Neutrophil (primary cell): ENCODE measurements at regions not wholly inside any gene's neighbourhood (a gene's known extent, or its start where the extent isn't known, plus 50 kb on each side); places are given as distances from the start of the nearest gene placed in this dataset.

Experiments used
- H3K27ac ChIP-seq: fragments of 200-600 bp; sonication (generic); 2 replicates; pipeline ENCODE4 v1.5.1; 2016; ENCODE audit warnings: mild to moderate bottlenecking, moderate library complexity
- H3K27me3 ChIP-seq: fragments of 200-600 bp; sonication (generic); 2 replicates; pipeline ENCODE4 v1.6.0; 2016; ENCODE audit warnings: mild to moderate bottlenecking
- H3K36me3 ChIP-seq: fragments of 200-600 bp; sonication (generic); 2 replicates; pipeline ENCODE4 v1.5.1; 2017
- H3K4me1 ChIP-seq, 2 experiments: fragments of 200-600 bp in 1 of 2; sonication (generic) in 1 of 2; 1 replicate in 1 of 2; 2 replicates in 1 of 2; pipeline versions ENCODE4 v1.5.1 to v1.6.1; 2013 to 2016; ENCODE audit warnings: low read depth in 1 of 2, low read length in 1 of 2, mild to moderate bottlenecking in 1 of 2, moderate library complexity in 1 of 2; ENCODE audit not compliant: control insufficient read depth in 1 of 2, insufficient read depth in 1 of 2
- H3K4me3 ChIP-seq, 2 experiments: fragments of 200-600 bp in 1 of 2; sonication (generic) in 1 of 2; 1 replicate in 1 of 2; 2 replicates in 1 of 2; pipeline ENCODE4 v1.5.1; 2013 to 2016; ENCODE audit warnings: low read depth in 1 of 2, low read length in 1 of 2, mild to moderate bottlenecking in 1 of 2, moderate library complexity in 1 of 2
- H3K9me3 ChIP-seq: fragments of 200-600 bp; sonication (generic); 2 replicates; pipeline ENCODE4 v1.5.1; 2016
- TF ChIP-seq, protein P1 (sequence below): fragments of 200-600 bp; sonication (generic); IDR thresholded peaks from 2 replicates; pipeline ENCODE4 v1.5.1; 2016; ENCODE audit warnings: antibody characterized with exemption

DNA sequence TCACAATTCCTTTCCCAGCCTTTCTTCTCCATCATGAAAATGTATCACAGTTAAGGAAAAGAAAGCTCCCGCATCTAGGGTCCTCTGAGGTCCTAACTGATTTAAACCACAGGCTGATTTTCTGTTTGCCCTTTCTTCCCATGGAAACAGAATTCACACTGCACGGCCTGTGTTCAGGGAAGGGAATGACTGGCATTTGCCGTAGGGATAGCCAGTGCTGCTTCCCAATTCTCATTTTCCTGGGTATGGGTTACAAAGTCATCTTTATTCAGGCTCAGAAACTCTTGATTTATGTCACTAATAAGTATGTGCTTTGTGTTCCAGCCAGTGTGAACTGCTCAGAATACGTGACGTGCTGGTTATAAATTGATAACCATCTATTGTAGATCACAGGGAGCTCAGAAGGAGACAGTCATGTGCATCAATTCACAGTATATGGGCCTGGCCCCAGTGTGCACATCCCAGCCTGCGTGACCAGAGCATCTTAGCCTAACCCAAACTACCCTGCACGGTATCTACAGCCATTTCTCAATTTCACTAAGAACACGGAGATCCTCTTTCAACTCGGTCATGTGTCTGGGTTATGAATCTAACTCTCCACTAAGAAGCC is 163.3 kb downstream of the LRRC30 start:
- H3K4me3 ChIP-seq: no peak overlapping the region
- H3K9me3 ChIP-seq: no peaks in the 10 kb centered on the region
- TF ChIP-seq, protein P1, sequence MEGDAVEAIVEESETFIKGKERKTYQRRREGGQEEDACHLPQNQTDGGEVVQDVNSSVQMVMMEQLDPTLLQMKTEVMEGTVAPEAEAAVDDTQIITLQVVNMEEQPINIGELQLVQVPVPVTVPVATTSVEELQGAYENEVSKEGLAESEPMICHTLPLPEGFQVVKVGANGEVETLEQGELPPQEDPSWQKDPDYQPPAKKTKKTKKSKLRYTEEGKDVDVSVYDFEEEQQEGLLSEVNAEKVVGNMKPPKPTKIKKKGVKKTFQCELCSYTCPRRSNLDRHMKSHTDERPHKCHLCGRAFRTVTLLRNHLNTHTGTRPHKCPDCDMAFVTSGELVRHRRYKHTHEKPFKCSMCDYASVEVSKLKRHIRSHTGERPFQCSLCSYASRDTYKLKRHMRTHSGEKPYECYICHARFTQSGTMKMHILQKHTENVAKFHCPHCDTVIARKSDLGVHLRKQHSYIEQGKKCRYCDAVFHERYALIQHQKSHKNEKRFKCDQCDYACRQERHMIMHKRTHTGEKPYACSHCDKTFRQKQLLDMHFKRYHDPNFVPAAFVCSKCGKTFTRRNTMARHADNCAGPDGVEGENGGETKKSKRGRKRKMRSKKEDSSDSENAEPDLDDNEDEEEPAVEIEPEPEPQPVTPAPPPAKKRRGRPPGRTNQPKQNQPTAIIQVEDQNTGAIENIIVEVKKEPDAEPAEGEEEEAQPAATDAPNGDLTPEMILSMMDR: no peak
- H3K36me3 ChIP-seq: no peaks in the 10 kb centered on the region
- H3K27ac ChIP-seq: no peak overlapping the region
- no peaks in the 10 kb centered on the region for H3K27me3 ChIP-seq
- no peaks in the 10 kb centered on the region for H3K4me1 ChIP-seq

DNA sequence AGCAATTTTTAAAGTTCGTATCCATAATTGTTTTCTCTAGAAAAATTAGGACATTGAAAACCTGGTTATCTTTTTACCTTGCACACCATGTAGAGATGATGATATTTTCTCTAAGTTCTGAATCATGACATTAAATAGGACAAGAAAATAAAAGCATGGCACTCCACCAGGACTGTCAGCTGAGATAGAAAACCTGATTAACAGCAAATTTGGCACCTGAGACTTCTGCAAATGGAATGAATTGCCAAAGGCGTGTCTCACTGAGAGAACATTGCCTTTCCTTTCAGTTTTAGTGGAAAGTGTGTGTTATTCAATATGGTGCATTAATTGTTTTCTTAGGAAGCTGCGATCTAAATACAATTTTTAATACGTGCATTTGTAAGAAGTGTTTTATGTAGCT is 164.7 kb downstream of the LRRC30 start:
- H3K4me3 ChIP-seq: no peak overlapping the region
- TF ChIP-seq, protein P1: no peak

GRCh38 chr18:7413906-7414305 is 153.2 kb upstream of the PTPRM start:
- Histone ChIP-seq H3K9me3 (no peaks in the 10 kb centered on the region), H3K4me1 (no peaks in the 10 kb centered on the region), H3K4me3 (no peak overlapping the region), H3K27me3 (no peaks in the 10 kb centered on the region), H3K36me3 (no peaks in the 10 kb centered on the region), H3K27ac (no peak overlapping the region)
- TF ChIP-seq, protein P1: no peak

More for the DNA sequence above, 164.7 kb downstream of the LRRC30 start:
- no peaks in the 10 kb centered on the region for H3K27me3 ChIP-seq
- H3K4me1 ChIP-seq: no peaks in the 10 kb centered on the region
- H3K27ac ChIP-seq: no peak overlapping the region
- no peaks in the 10 kb centered on the region for H3K9me3 ChIP-seq
- no peaks in the 10 kb centered on the region for H3K36me3 ChIP-seq

- no peaks in the 10 kb centered on the region for H3K9me3 ChIP-seq
- no peak overlapping the region for H3K27ac ChIP-seq
- H3K4me1 ChIP-seq: peaks cover 0 to 3% of the 10 kb centered on the region in 2 experiments
- H3K4me3 ChIP-seq: no peak overlapping the region
- no peaks in the 10 kb centered on the region for H3K27me3 ChIP-seq
- TF ChIP-seq, protein P1: no peak
- no peaks in the 10 kb centered on the region for H3K36me3 ChIP-seq
Measured at GRCh38 chr18:7414459-7414858, 152.7 kb upstream of the PTPRM start.

GRCh38 chr18:7415081-7415894 is 151.8 kb upstream of the PTPRM start:
- no peaks in the 10 kb centered on the region for H3K9me3 ChIP-seq
- no peak overlapping the region for H3K4me3 ChIP-seq
- TF ChIP-seq, protein P1: no peak
- peaks cover 5 to 8% of the 10 kb centered on the region in 2 experiments for H3K4me1 ChIP-seq
- H3K27me3 ChIP-seq: no peaks in the 10 kb centered on the region
- H3K36me3 ChIP-seq: no peaks in the 10 kb centered on the region
- H3K27ac ChIP-seq: no peak overlapping the region
